K562 (cell line): ENCODE measurements at regions not wholly inside any gene's neighbourhood (a gene's known extent, or its start where the extent isn't known, plus 50 kb on each side); places are given as distances from the start of the nearest gene placed in this dataset.

Experiments
- ATAC-seq: fragments of 200-7000 bp; cut with Tn5 transposase; 3 replicates; pipeline ENCODE4 v1.9.1; 2020; ENCODE audit warnings: moderate library complexity
- BruUV-seq: library from RNA; stranded (reverse); fragments of 400-500 nt; replicated peaks from 2 replicates; lab custom pipeline; 2021; lab: Mats Ljungman, UMichigan
- CTCF ChIA-PET: fragments of 300-600 bp; formaldehyde crosslinking; extraction: SDS; loops from one replicate; lab custom pipeline; 2021; ENCODE audit warnings: low intra/inter-chr PET ratio; lab: Yijun Ruan, JAX
- POLR2A ChIA-PET: fragments of 300-600, 350-650 bp; sonication (Branson Sonifier 250); formaldehyde crosslinking; extraction: SDS; loops from one replicate; lab custom pipeline; 2021; ENCODE audit warnings: antibody characterized with exemption, inconsistent platforms; lab: Yijun Ruan, JAX
- DNase-seq, 4 experiments: peaks; one replicate each; pipeline versions ENCODE4 v3.0.0 to v3.0.0-alpha.2; 2011 to 2018; ENCODE audit warnings: low spot score in 3 of 4, mixed read lengths in 3 of 4; ENCODE audit errors: extremely low read depth in 1 of 4
- FAIRE-seq: peaks from 2 replicates; lab custom pipeline; 2011; peaks lifted over from hg19 to GRCh38; lab: Jason Lieb, UNC
- H2AFZ ChIP-seq: 2 replicates; pipeline ENCODE4 v1.6.0; 2011; ENCODE audit warnings: low read depth, low read length, control low read depth, inconsistent platforms
- H3K27ac ChIP-seq: fragments of 200-600 bp; 3 replicates; pipeline ENCODE4 v1.8.0; 2011; ENCODE audit warnings: low read depth, mild to moderate bottlenecking, control low read depth, inconsistent platforms, low read length, moderate library complexity, mixed read lengths; ENCODE audit errors: extremely low read depth
- H3K27me3 ChIP-seq, 2 experiments: fragments of 300-600 bp in 1 of 2; 2 replicates in 1 of 2; 3 replicates in 1 of 2; pipeline versions ENCODE4 v1.6.0 to v1.8.0; 2011; ENCODE audit warnings: inconsistent platforms in 2 of 2, low read length in 2 of 2, mild to moderate bottlenecking in 1 of 2, mixed read lengths in 1 of 2, moderate library complexity in 1 of 2; ENCODE audit not compliant: control insufficient read depth in 2 of 2, insufficient read depth in 2 of 2
- H3K36me3 ChIP-seq: fragments of 300-600 bp; 3 replicates; pipeline ENCODE4 v1.8.0; 2011; ENCODE audit warnings: mild to moderate bottlenecking, low read length, inconsistent platforms; ENCODE audit not compliant: control insufficient read depth, insufficient read depth
- H3K4me1 ChIP-seq, 2 experiments: fragments of 200-600 bp in 1 of 2; replicated peaks in 1 of 2; 2 replicates in 1 of 2; 3 replicates in 1 of 2; pipeline versions ENCODE4 v1.5.1 to v1.8.0; 2011; ENCODE audit warnings: inconsistent platforms in 2 of 2, low read length in 2 of 2, mild to moderate bottlenecking in 1 of 2, mixed read lengths in 1 of 2, moderate library complexity in 1 of 2; ENCODE audit not compliant: control insufficient read depth in 2 of 2, insufficient read depth in 2 of 2
- H3K4me2 ChIP-seq: 2 replicates; pipeline ENCODE4 v1.6.1; 2011; ENCODE audit warnings: low read length, control low read depth, inconsistent platforms, mixed read lengths; ENCODE audit not compliant: insufficient read depth
- H3K4me3 ChIP-seq: fragments of 200-600 bp; sonication (generic), shearing (Covaris generic); 2 replicates; pipeline ENCODE4 v1.5.1; 2016; ENCODE audit warnings: control low read depth, inconsistent platforms
- H3K79me2 ChIP-seq: fragments of 200-600 bp; 3 replicates; pipeline ENCODE4 v1.8.0; 2011; ENCODE audit warnings: low read length, inconsistent platforms; ENCODE audit not compliant: control insufficient read depth, insufficient read depth
- H3K9ac ChIP-seq, 2 experiments: 2 replicates each; pipeline versions ENCODE4 v1.6.0 to v1.6.1; 2011; ENCODE audit warnings: low read depth in 2 of 2, low read length in 2 of 2, control low read depth in 1 of 2, inconsistent platforms in 1 of 2, mild to moderate bottlenecking in 1 of 2, mixed read lengths in 1 of 2; ENCODE audit not compliant: insufficient read depth in 1 of 2
- H3K9me1 ChIP-seq: one replicate; pipeline ENCODE4 v1.6.0; 2011; ENCODE audit warnings: inconsistent platforms, mild to moderate bottlenecking, low read length, moderate library complexity; ENCODE audit not compliant: control insufficient read depth, insufficient read depth
- H3K9me3 ChIP-seq: replicated peaks from 2 replicates; pipeline ENCODE4 v1.5.1; 2011; ENCODE audit warnings: low read depth, low read length, inconsistent platforms; ENCODE audit not compliant: control insufficient read depth, insufficient read depth
- H4K20me1 ChIP-seq: replicated peaks from 2 replicates; pipeline ENCODE4 v1.6.1; 2011; ENCODE audit warnings: low read length, inconsistent platforms, mixed read lengths; ENCODE audit not compliant: control insufficient read depth, insufficient read depth
- CHD4 ChIP-seq: fragments of 200-600 bp; sonication (generic); IDR thresholded peaks from 3 replicates; pipeline ENCODE4 v1.6.1; 2012; ENCODE audit warnings: low read depth, mild to moderate bottlenecking, mixed read lengths, low read length, inconsistent platforms; ENCODE audit not compliant: insufficient read depth, insufficient replicate concordance, poor library complexity, severe bottlenecking
- EHMT2 ChIP-seq: fragments of 450-650 bp; IDR thresholded peaks from 2 replicates; pipeline ENCODE4 v1.6.1; 2018; ENCODE audit warnings: antibody characterized with exemption
- GABPB1 ChIP-seq: sonication (generic); formaldehyde crosslinking; IDR thresholded peaks from 2 replicates; pipeline ENCODE4 v1.8.0; 2022; ENCODE audit warnings: mild to moderate bottlenecking, missing genetic modification reagents
- HOMEZ ChIP-seq: fragments of 250-450 bp; sonication (Bioruptor Pico); IDR thresholded peaks from 2 replicates; pipeline ENCODE4 v1.4.0; 2020; ENCODE audit warnings: mild to moderate bottlenecking, moderate library complexity
- NBN ChIP-seq: fragments of 450-650 bp; IDR thresholded peaks from 2 replicates; pipeline ENCODE4 v1.6.1; 2016; ENCODE audit warnings: low read depth, mild to moderate bottlenecking
- NFATC3 ChIP-seq: fragments of 450-650 bp; IDR thresholded peaks from 2 replicates; pipeline ENCODE4 v1.6.1; 2017; ENCODE audit warnings: mild to moderate bottlenecking
- PRPF4 ChIP-seq: fragments of 200-400 bp; formaldehyde crosslinking; IDR thresholded peaks from one replicate; pipeline ENCODE4 v1.6.1; 2017; ENCODE audit warnings: low read length, low read depth, mild to moderate bottlenecking; ENCODE audit not compliant: insufficient read depth, poor library complexity, severe bottlenecking
- SRSF9 ChIP-seq: fragments of 200-400 bp; formaldehyde crosslinking; IDR thresholded peaks from 2 replicates; pipeline ENCODE4 v1.6.1; 2017; ENCODE audit warnings: low read depth, low read length, borderline replicate concordance
- TGIF2 ChIP-seq: sonication (generic); formaldehyde crosslinking; IDR thresholded peaks from 2 replicates; pipeline ENCODE4 v1.8.1; 2022; ENCODE audit warnings: mild to moderate bottlenecking, missing genetic modification reagents, moderate library complexity
- ZNF140 ChIP-seq: fragments of 250-450 bp; sonication (Bioruptor Pico); IDR thresholded peaks from 2 replicates; pipeline ENCODE4 v1.8.0; 2021; ENCODE audit warnings: moderate library complexity, mild to moderate bottlenecking, inconsistent platforms
- WGBS: fragments of 100-300 bp; shearing (Covaris generic); methylation state at CpG from one replicate; pipeline ENCODE4 v1.1.6; 2016; ENCODE audit warnings: low coverage, mixed read lengths; ENCODE audit not compliant: insufficient coverage; ENCODE audit errors: missing lambda C conversion rate; 5-methylcytosine and 5-hydroxymethylcytosine counted together
- in situ Hi-C: fragments of 300-500 bp; cut with MboI; formaldehyde crosslinking; loops from 4 replicates; pipeline ENCODE4 v1.15.0; 2018; ENCODE audit warnings: inconsistent platforms, mixed read lengths
- intact Hi-C: fragments of 100-400 bp; cut with micrococcal nuclease; formaldehyde crosslinking; loops from 2 replicates; pipeline ENCODE4 v1.14.2; 2022
- TF ChIP-seq, protein P1 (sequence below), 2 experiments: fragments of 150-350 bp in 1 of 2; IDR thresholded peaks; 2 replicates each; pipeline ENCODE4 v1.6.1; 2012 to 2016; ENCODE audit warnings: low read depth in 2 of 2, low read length in 2 of 2, mild to moderate bottlenecking in 1 of 2, moderate library complexity in 1 of 2

DNA sequence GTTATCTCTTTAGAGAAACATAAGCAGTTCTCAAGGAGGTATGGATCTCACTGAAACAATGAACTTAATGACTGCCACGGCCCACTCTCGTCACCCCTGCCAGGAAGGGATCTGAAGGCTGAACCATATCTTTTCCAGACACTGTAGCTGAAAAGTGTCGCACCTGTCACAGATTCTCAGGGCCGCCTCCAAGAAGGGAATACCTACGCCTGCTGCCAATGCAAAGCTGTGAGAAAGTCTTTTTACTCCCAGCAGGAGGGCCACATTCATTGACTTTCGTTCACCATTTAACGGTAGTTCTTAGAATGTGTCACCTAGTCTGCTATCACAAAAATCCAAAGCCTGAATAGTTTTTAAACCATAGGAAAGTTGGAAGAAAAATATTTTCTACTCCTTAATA lies 66.7 kb upstream of the SH3BP4 start:
- DNase-seq, result no peak
- ATAC-seq, result no peak
- no peaks in the 10 kb centered on the region for H4K20me1 ChIP-seq
- H3K79me2 ChIP-seq, result no peaks in the 10 kb centered on the region
- ChIA-PET CTCF (no interaction called here), POLR2A (no interaction called here)
- TF ChIP-seq NFATC3, result no peak
- TF ChIP-seq ZNF140, result no peak
- no peak for TF ChIP-seq EHMT2
- TF ChIP-seq PRPF4, result no peak
- BruUV-seq, result no TSS peak
- H3K9me1 ChIP-seq, result no peaks in the 10 kb centered on the region
- no peaks in the 10 kb centered on the region for H3K9me3 ChIP-seq
- intact Hi-C loops, result no loop called here
- WGBS, result 7% methylated on average over 7 of the region's 7 CpGs
- in situ Hi-C loops, result no loop called here
- H3K4me3 ChIP-seq, result no peak overlapping the region
- FAIRE-seq, result no peak
- no peaks in the 10 kb centered on the region for H3K27me3 ChIP-seq
- H3K4me1 ChIP-seq, result no peaks in the 10 kb centered on the region
- H2AFZ ChIP-seq, result no peak overlapping the region
- H3K36me3 ChIP-seq, result no peaks in the 10 kb centered on the region
- no peak overlapping the region for H3K9ac ChIP-seq
- no peak overlapping the region for H3K4me2 ChIP-seq
- H3K27ac ChIP-seq, result no peak overlapping the region

- Histone ChIP-seq H3K27ac (no peak overlapping the region), H3K4me2 (no peak overlapping the region), H3K9me3 (no peaks in the 10 kb centered on the region), H3K9me1 (no peaks in the 10 kb centered on the region), H3K4me3 (no peak overlapping the region), H3K27me3 (no peaks in the 10 kb centered on the region), H3K4me1 (0 out of 5 replicates have a peak, but pooled peaks cover 0 to 4% of the 10 kb centered on the region in 2 experiments), H4K20me1 (no peaks in the 10 kb centered on the region), H3K9ac (no peak overlapping the region), H3K79me2 (no peaks in the 10 kb centered on the region), H3K36me3 (no peaks in the 10 kb centered on the region), H2AFZ (no peak overlapping the region)
- FAIRE-seq, result no peak
- in situ Hi-C loops, result no loop called here
- ChIA-PET POLR2A (no interaction called here), CTCF (no interaction called here)
- intact Hi-C loops, result no loop called here
- 12% methylated on average over 6 of the region's 7 CpGs for WGBS
- ATAC-seq, result no peak
- no TSS peak for BruUV-seq
- no peak for DNase-seq
- TF ChIP-seq TGIF2 (CRISPR knock-in tag) (no peak), HOMEZ (CRISPR knock-in tag) (no peak), SRSF9 (no peak), NBN (no peak), GABPB1 (CRISPR knock-in tag) (no peak), CHD4 (no peak)
- TF ChIP-seq, protein P1, sequence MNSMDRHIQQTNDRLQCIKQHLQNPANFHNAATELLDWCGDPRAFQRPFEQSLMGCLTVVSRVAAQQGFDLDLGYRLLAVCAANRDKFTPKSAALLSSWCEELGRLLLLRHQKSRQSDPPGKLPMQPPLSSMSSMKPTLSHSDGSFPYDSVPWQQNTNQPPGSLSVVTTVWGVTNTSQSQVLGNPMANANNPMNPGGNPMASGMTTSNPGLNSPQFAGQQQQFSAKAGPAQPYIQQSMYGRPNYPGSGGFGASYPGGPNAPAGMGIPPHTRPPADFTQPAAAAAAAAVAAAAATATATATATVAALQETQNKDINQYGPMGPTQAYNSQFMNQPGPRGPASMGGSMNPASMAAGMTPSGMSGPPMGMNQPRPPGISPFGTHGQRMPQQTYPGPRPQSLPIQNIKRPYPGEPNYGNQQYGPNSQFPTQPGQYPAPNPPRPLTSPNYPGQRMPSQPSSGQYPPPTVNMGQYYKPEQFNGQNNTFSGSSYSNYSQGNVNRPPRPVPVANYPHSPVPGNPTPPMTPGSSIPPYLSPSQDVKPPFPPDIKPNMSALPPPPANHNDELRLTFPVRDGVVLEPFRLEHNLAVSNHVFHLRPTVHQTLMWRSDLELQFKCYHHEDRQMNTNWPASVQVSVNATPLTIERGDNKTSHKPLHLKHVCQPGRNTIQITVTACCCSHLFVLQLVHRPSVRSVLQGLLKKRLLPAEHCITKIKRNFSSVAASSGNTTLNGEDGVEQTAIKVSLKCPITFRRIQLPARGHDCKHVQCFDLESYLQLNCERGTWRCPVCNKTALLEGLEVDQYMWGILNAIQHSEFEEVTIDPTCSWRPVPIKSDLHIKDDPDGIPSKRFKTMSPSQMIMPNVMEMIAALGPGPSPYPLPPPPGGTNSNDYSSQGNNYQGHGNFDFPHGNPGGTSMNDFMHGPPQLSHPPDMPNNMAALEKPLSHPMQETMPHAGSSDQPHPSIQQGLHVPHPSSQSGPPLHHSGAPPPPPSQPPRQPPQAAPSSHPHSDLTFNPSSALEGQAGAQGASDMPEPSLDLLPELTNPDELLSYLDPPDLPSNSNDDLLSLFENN (IDR thresholded peaks at IDR 0.05; ENCODE audit: low read depth in 2 of 2, low read length in 2 of 2), result no peak
Observed at GRCh38 chr2:234884591-234884990, 67.2 kb upstream of the SH3BP4 start.
